ENCODE measurements at regions not wholly inside any gene's neighbourhood (a gene's known extent, or its start where the extent isn't known, plus 50 kb on each side); places are given as distances from the start of the nearest gene placed in this dataset.
"Not testable (repeated sequence)": the region's sequence is repeated elsewhere in the genome, so short reads cannot be mapped to it uniquely, and the experiment has no call there.

- no peak for TF ChIP-seq CTCF (IDR thresholded peaks at IDR 0.05; ENCODE audit: low read depth, low read length)
- no peak overlapping the region for H3K4me3 ChIP-seq (ENCODE audit: low read depth, low read length)
These were observed 153.5 kb upstream of the IRS2 start for GRCh38 chr13:109939838-109940237.

GRCh38 chr13:109939180-109939579 is 152.8 kb upstream of the IRS2 start:
- no peak for TF ChIP-seq CTCF (IDR thresholded peaks at IDR 0.05; ENCODE audit: low read depth, low read length)
- no peak overlapping the region for H3K4me3 ChIP-seq (ENCODE audit: low read depth, low read length)

- no peak for TF ChIP-seq CTCF (IDR thresholded peaks at IDR 0.05; ENCODE audit: low read depth, low read length)
These were observed 152.0 kb upstream of the IRS2 start for GRCh38 chr13:109938255-109938936.

GRCh38 chr13:109934520-109934919 is 148.1 kb upstream of the IRS2 start:
- not testable (repeated sequence) for H3K4me3 ChIP-seq (ENCODE audit: low read depth, low read length)

More at GRCh38 chr13:109938255-109938936, 152.0 kb upstream of the IRS2 start:
- no peak overlapping the region for H3K4me3 ChIP-seq (ENCODE audit: low read depth, low read length)

GRCh38 chr13:109933476-109933875 is 147.1 kb upstream of the IRS2 start:
- no peak overlapping the region for H3K4me3 ChIP-seq (ENCODE audit: low read depth, low read length)
- TF ChIP-seq CTCF (IDR thresholded peaks at IDR 0.05; ENCODE audit: low read depth, low read length), result no peak

- TF ChIP-seq CTCF (IDR thresholded peaks at IDR 0.05; ENCODE audit: low read depth, low read length), result no peak
- H3K4me3 ChIP-seq (ENCODE audit: low read depth, low read length), result no peak overlapping the region
These were observed 138.0 kb upstream of the IRS2 start for GRCh38 chr13:109924376-109924775.

GRCh38 chr13:109922518-109922917 is 136.1 kb upstream of the IRS2 start:
- H3K4me3 ChIP-seq (ENCODE audit: low read depth, low read length), result no peak overlapping the region
- no peak for TF ChIP-seq CTCF (IDR thresholded peaks at IDR 0.05; ENCODE audit: low read depth, low read length)
